ENCODE measurements at regions not wholly inside any gene's neighbourhood (a gene's known extent, or its start where the extent isn't known, plus 50 kb on each side); places are given as distances from the start of the nearest gene placed in this dataset.

- H3K4me3 ChIP-seq (ENCODE audit: low read depth, low read length, poor library complexity, severe bottlenecking): no peak overlapping the region
- POLR2A ChIA-PET (ENCODE audit: low non-redundant PET): no interaction called here
- CTCF ChIA-PET: no interaction called here
- no peaks in the 10 kb centered on the region for H3K4me1 ChIP-seq (ENCODE audit: insufficient read depth, low read length, poor library complexity, severe bottlenecking)
- intact Hi-C loops (cut with micrococcal nuclease; ENCODE audit: unreplicated experiment): no loop called here
- H3K27ac ChIP-seq (ENCODE audit: low read depth, low read length, poor library complexity, severe bottlenecking): no peak overlapping the region
- no TSS peak for BruUV-seq (replicated peaks)
- no peaks in the 10 kb centered on the region for H3K27me3 ChIP-seq (replicated peaks; ENCODE audit: insufficient read depth, low read depth, low read length, poor library complexity)
- no peaks in the 10 kb centered on the region for H3K36me3 ChIP-seq (ENCODE audit: insufficient read depth, low read length, poor library complexity, severe bottlenecking)
- no peak for TF ChIP-seq EZH2 (IDR thresholded peaks at IDR 0.05; ENCODE audit: borderline replicate concordance, low read depth, low read length, poor library complexity, severe bottlenecking)
- TF ChIP-seq, protein P1, sequence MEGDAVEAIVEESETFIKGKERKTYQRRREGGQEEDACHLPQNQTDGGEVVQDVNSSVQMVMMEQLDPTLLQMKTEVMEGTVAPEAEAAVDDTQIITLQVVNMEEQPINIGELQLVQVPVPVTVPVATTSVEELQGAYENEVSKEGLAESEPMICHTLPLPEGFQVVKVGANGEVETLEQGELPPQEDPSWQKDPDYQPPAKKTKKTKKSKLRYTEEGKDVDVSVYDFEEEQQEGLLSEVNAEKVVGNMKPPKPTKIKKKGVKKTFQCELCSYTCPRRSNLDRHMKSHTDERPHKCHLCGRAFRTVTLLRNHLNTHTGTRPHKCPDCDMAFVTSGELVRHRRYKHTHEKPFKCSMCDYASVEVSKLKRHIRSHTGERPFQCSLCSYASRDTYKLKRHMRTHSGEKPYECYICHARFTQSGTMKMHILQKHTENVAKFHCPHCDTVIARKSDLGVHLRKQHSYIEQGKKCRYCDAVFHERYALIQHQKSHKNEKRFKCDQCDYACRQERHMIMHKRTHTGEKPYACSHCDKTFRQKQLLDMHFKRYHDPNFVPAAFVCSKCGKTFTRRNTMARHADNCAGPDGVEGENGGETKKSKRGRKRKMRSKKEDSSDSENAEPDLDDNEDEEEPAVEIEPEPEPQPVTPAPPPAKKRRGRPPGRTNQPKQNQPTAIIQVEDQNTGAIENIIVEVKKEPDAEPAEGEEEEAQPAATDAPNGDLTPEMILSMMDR (conservative IDR thresholded peaks at IDR 0.05; ENCODE audit: low read depth, low read length): no peak
- DNase-seq (ENCODE audit: low spot score): no peak
- H3K9me3 ChIP-seq (ENCODE audit: low read depth, low read length, poor library complexity, severe bottlenecking): no peaks in the 10 kb centered on the region
Measured at GRCh38 chr1:82724246-82724645, 923.5 kb downstream of the ADGRL2 start.

GRCh38 chr1:82722608-82723007 lies 921.9 kb downstream of the ADGRL2 start:
- H3K27me3 ChIP-seq (replicated peaks; ENCODE audit: insufficient read depth, low read depth, low read length, poor library complexity): no peaks in the 10 kb centered on the region
- DNase-seq (ENCODE audit: low spot score): no peak
- H3K36me3 ChIP-seq (ENCODE audit: insufficient read depth, low read length, poor library complexity, severe bottlenecking): no peaks in the 10 kb centered on the region
- H3K27ac ChIP-seq (ENCODE audit: low read depth, low read length, poor library complexity, severe bottlenecking): no peak overlapping the region
- H3K4me3 ChIP-seq (ENCODE audit: low read depth, low read length, poor library complexity, severe bottlenecking): no peak overlapping the region
- H3K9me3 ChIP-seq (ENCODE audit: low read depth, low read length, poor library complexity, severe bottlenecking): no peaks in the 10 kb centered on the region
- no peaks in the 10 kb centered on the region for H3K4me1 ChIP-seq (ENCODE audit: insufficient read depth, low read length, poor library complexity, severe bottlenecking)
- TF ChIP-seq, protein P1 (conservative IDR thresholded peaks at IDR 0.05; ENCODE audit: low read depth, low read length): no peak
- TF ChIP-seq EZH2 (IDR thresholded peaks at IDR 0.05; ENCODE audit: borderline replicate concordance, low read depth, low read length, poor library complexity, severe bottlenecking): no peak
- intact Hi-C loops (cut with micrococcal nuclease; ENCODE audit: unreplicated experiment): no loop called here
- no TSS peak for BruUV-seq (replicated peaks)
- CTCF ChIA-PET: no interaction called here
- POLR2A ChIA-PET (ENCODE audit: low non-redundant PET): no interaction called here

GRCh38 chr1:82721702-82722101 lies 921.0 kb downstream of the ADGRL2 start:
- no peaks in the 10 kb centered on the region for H3K9me3 ChIP-seq (ENCODE audit: low read depth, low read length, poor library complexity, severe bottlenecking)
- no peak overlapping the region for H3K27ac ChIP-seq (ENCODE audit: low read depth, low read length, poor library complexity, severe bottlenecking)
- H3K27me3 ChIP-seq (replicated peaks; ENCODE audit: insufficient read depth, low read depth, low read length, poor library complexity): no peaks in the 10 kb centered on the region
- ChIA-PET POLR2A (ENCODE audit: low non-redundant PET) (no interaction called here), CTCF (no interaction called here)
- intact Hi-C loops (cut with micrococcal nuclease; ENCODE audit: unreplicated experiment): no loop called here
- TF ChIP-seq, protein P1 (conservative IDR thresholded peaks at IDR 0.05; ENCODE audit: low read depth, low read length): no peak
- TF ChIP-seq EZH2 (IDR thresholded peaks at IDR 0.05; ENCODE audit: borderline replicate concordance, low read depth, low read length, poor library complexity, severe bottlenecking): no peak
- no peaks in the 10 kb centered on the region for H3K36me3 ChIP-seq (ENCODE audit: insufficient read depth, low read length, poor library complexity, severe bottlenecking)
- H3K4me1 ChIP-seq (ENCODE audit: insufficient read depth, low read length, poor library complexity, severe bottlenecking): no peaks in the 10 kb centered on the region
- no peak overlapping the region for H3K4me3 ChIP-seq (ENCODE audit: low read depth, low read length, poor library complexity, severe bottlenecking)
- BruUV-seq (replicated peaks): no TSS peak
- no peak for DNase-seq (ENCODE audit: low spot score)

All from A673 (cell line).